H9 (cell line): ENCODE measurements at regions not wholly inside any gene's neighbourhood (a gene's known extent, or its start where the extent isn't known, plus 50 kb on each side); places are given as distances from the start of the nearest gene placed in this dataset.

Experiments
- DNase-seq: peaks from one replicate; pipeline ENCODE4 v3.0.0-alpha.2; 2017
- H2AFZ ChIP-seq: one replicate; pipeline ENCODE4 v1.6.1; 2013; ENCODE audit warnings: mild to moderate bottlenecking, low read length, control low read depth, moderate library complexity
- H2AK5ac ChIP-seq: 2 replicates; pipeline ENCODE4 v1.6.1; 2013; ENCODE audit warnings: low read length, control low read depth, mixed read lengths; ENCODE audit not compliant: insufficient read length
- H2BK120ac ChIP-seq: one replicate; pipeline ENCODE4 v1.6.1; 2013; ENCODE audit warnings: low read depth, mild to moderate bottlenecking, low read length, control low read depth, inconsistent platforms; ENCODE audit not compliant: poor library complexity, severe bottlenecking
- H2BK12ac ChIP-seq: 2 replicates; pipeline ENCODE4 v1.6.1; 2013; ENCODE audit warnings: low read length, control low read depth, mixed read lengths, low read depth; ENCODE audit not compliant: insufficient read length
- H2BK15ac ChIP-seq: 2 replicates; pipeline ENCODE4 v1.6.1; 2013; ENCODE audit warnings: low read depth, low read length, control low read depth
- H2BK20ac ChIP-seq: one replicate; pipeline ENCODE4 v1.6.1; 2013; ENCODE audit warnings: low read depth, mild to moderate bottlenecking, low read length, control low read depth, inconsistent platforms; ENCODE audit not compliant: poor library complexity, severe bottlenecking
- H2BK5ac ChIP-seq: 2 replicates; pipeline ENCODE4 v1.6.1; 2013; ENCODE audit warnings: low read length, control low read depth, mixed read lengths; ENCODE audit not compliant: insufficient read length
- H3K14ac ChIP-seq: 2 replicates; pipeline ENCODE4 v1.6.1; 2013; ENCODE audit warnings: low read length, control low read depth; ENCODE audit not compliant: insufficient read depth
- H3K18ac ChIP-seq: 2 replicates; pipeline ENCODE4 v1.6.1; 2013; ENCODE audit warnings: low read depth, mild to moderate bottlenecking, mixed read lengths, low read length, control low read depth; ENCODE audit not compliant: insufficient read length
- H3K23ac ChIP-seq: 2 replicates; pipeline ENCODE4 v1.6.1; 2013; ENCODE audit warnings: low read length, control low read depth, mixed read lengths, low read depth; ENCODE audit not compliant: insufficient read length
- H3K23me2 ChIP-seq: 2 replicates; pipeline ENCODE4 v1.6.1; 2013; ENCODE audit warnings: low read depth, mild to moderate bottlenecking, mixed read lengths, low read length, control low read depth; ENCODE audit not compliant: insufficient read length, poor library complexity, severe bottlenecking
- H3K27ac ChIP-seq: 2 replicates; pipeline ENCODE4 v1.5.1; 2013; ENCODE audit warnings: low read length, control low read depth, mixed read lengths, low read depth; ENCODE audit not compliant: insufficient read length
- H3K27me3 ChIP-seq: 2 replicates; pipeline ENCODE4 v1.6.1; 2013; ENCODE audit warnings: low read length, control low read depth, inconsistent platforms; ENCODE audit not compliant: insufficient read depth
- H3K4ac ChIP-seq: 2 replicates; pipeline ENCODE4 v1.6.1; 2013; ENCODE audit warnings: low read depth, mild to moderate bottlenecking, control low read depth, inconsistent platforms, low read length, moderate library complexity
- H3K4me1 ChIP-seq: 2 replicates; pipeline ENCODE4 v1.6.1; 2013; ENCODE audit warnings: low read length, control low read depth, inconsistent platforms; ENCODE audit not compliant: insufficient read depth
- H3K4me2 ChIP-seq: 2 replicates; pipeline ENCODE4 v1.6.1; 2013; ENCODE audit warnings: low read length, control low read depth, mixed read lengths; ENCODE audit not compliant: insufficient read length, insufficient read depth
- H3K56ac ChIP-seq: 2 replicates; pipeline ENCODE4 v1.6.1; 2013; ENCODE audit warnings: low read depth, mild to moderate bottlenecking, mixed read lengths, low read length, control low read depth; ENCODE audit not compliant: insufficient read length
- H3K79me1 ChIP-seq: 2 replicates; pipeline ENCODE4 v1.6.1; 2013; ENCODE audit warnings: low read depth, mild to moderate bottlenecking, moderate library complexity, low read length, control low read depth, inconsistent platforms; ENCODE audit not compliant: insufficient read depth, poor library complexity, severe bottlenecking
- H3K79me2 ChIP-seq: 2 replicates; pipeline ENCODE4 v1.6.1; 2013; ENCODE audit warnings: low read length, control low read depth, inconsistent platforms; ENCODE audit not compliant: insufficient read depth
- H3K9ac ChIP-seq: 2 replicates; pipeline ENCODE4 v1.6.1; 2013; ENCODE audit warnings: low read length, control low read depth, mixed read lengths; ENCODE audit not compliant: insufficient read length; ENCODE audit errors: extremely low read depth
- H3K9me3 ChIP-seq: one replicate; pipeline ENCODE4 v1.6.1; 2013; ENCODE audit warnings: low read depth, low read length, inconsistent platforms; ENCODE audit not compliant: control insufficient read depth
- H3T11ph ChIP-seq: one replicate; pipeline ENCODE4 v1.6.1; 2013; ENCODE audit warnings: mild to moderate bottlenecking, low read length, control low read depth, inconsistent platforms
- H4K20me1 ChIP-seq: one replicate; pipeline ENCODE4 v1.6.1; 2013; ENCODE audit not compliant: control insufficient read depth, insufficient read length, insufficient read depth
- H4K5ac ChIP-seq: 2 replicates; pipeline ENCODE4 v1.6.1; 2013; ENCODE audit warnings: low read depth, mild to moderate bottlenecking, mixed read lengths, low read length, control low read depth; ENCODE audit not compliant: insufficient read length
- H4K8ac ChIP-seq: replicated peaks from 2 replicates; pipeline ENCODE4 v1.6.1; 2013; ENCODE audit warnings: low read length, control low read depth, mixed read lengths, low read depth; ENCODE audit not compliant: insufficient read length
- H4K91ac ChIP-seq: 2 replicates; pipeline ENCODE4 v1.6.1; 2013; ENCODE audit warnings: low read depth, mild to moderate bottlenecking, moderate library complexity, mixed read lengths, low read length, control low read depth; ENCODE audit not compliant: insufficient read length
- H3K27ac Mint-ChIP-seq, 3 experiments: 2 replicates in 2 of 3; 3 replicates in 1 of 3; pipeline ENCODE4 v1.8.0; 2020 to 2021; ENCODE audit warnings: mixed read lengths in 3 of 3, mild to moderate bottlenecking in 1 of 3, moderate library complexity in 1 of 3
- H3K27me3 Mint-ChIP-seq: 2 replicates; pipeline ENCODE4 v1.8.0; 2021; ENCODE audit warnings: low read depth, mild to moderate bottlenecking, moderate library complexity, mixed read lengths
- H3K36me3 Mint-ChIP-seq, 3 experiments: 2 replicates in 2 of 3; 3 replicates in 1 of 3; pipeline ENCODE4 v1.8.0; 2020 to 2021; ENCODE audit warnings: low read depth in 3 of 3, mixed read lengths in 3 of 3; ENCODE audit not compliant: insufficient read depth in 1 of 3
- H3K4me1 Mint-ChIP-seq, 2 experiments: 2 replicates each; pipeline ENCODE4 v1.8.0; 2020; ENCODE audit warnings: mixed read lengths in 2 of 2
- H3K4me3 Mint-ChIP-seq, 2 experiments: 2 replicates in 1 of 2; 3 replicates in 1 of 2; pipeline ENCODE4 v1.8.0; 2020 to 2021; ENCODE audit warnings: mild to moderate bottlenecking in 2 of 2, mixed read lengths in 2 of 2, moderate library complexity in 1 of 2
- H3K9me3 Mint-ChIP-seq, 2 experiments: 2 replicates in 1 of 2; 3 replicates in 1 of 2; pipeline ENCODE4 v1.8.0; 2020; ENCODE audit warnings: mild to moderate bottlenecking in 2 of 2, mixed read lengths in 2 of 2, moderate library complexity in 1 of 2
- whole genome bisulfite sequencing: extraction: QIAGEN DNeasy Blood & Tissue Kit; methylation state at CpG from one replicate; pipeline ENCODE4 v1.1.7; 2013; ENCODE audit warnings: missing lambda C conversion rate, low lambda C conversion rate, mixed read lengths; ENCODE audit not compliant: insufficient read length; ENCODE audit errors: extremely low coverage; 5-methylcytosine and 5-hydroxymethylcytosine counted together
- TF ChIP-seq, protein P1 (sequence below): fragments of 200-600 bp; sonication (generic); conservative IDR thresholded peaks from 3 replicates; pipeline ENCODE4 v1.8.0; 2021; ENCODE audit warnings: antibody characterized with exemption, mild to moderate bottlenecking

DNA sequence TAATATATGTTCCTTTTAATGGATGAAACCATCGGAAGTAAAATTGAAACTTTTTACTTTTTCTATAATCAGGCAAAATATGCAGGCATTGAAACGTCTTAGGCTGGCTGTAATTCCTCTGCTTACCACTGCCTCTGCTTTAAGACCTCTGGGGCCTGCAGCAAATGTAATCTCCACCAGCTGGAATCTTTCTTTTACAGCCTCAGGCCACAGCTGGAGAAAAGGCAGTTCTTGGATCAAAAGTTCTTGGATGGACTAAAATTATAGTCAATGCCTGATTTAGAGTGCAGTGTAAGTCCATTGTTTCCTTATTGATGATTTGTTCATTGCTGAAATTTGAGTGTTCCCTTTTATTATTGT is 396.7 kb downstream of the KCTD16 start:
- no peak overlapping the region for H3T11ph ChIP-seq
- no peak overlapping the region for H3K4me2 ChIP-seq
- TF ChIP-seq, protein P1, sequence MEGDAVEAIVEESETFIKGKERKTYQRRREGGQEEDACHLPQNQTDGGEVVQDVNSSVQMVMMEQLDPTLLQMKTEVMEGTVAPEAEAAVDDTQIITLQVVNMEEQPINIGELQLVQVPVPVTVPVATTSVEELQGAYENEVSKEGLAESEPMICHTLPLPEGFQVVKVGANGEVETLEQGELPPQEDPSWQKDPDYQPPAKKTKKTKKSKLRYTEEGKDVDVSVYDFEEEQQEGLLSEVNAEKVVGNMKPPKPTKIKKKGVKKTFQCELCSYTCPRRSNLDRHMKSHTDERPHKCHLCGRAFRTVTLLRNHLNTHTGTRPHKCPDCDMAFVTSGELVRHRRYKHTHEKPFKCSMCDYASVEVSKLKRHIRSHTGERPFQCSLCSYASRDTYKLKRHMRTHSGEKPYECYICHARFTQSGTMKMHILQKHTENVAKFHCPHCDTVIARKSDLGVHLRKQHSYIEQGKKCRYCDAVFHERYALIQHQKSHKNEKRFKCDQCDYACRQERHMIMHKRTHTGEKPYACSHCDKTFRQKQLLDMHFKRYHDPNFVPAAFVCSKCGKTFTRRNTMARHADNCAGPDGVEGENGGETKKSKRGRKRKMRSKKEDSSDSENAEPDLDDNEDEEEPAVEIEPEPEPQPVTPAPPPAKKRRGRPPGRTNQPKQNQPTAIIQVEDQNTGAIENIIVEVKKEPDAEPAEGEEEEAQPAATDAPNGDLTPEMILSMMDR, result peak; percentile 42; the same call in 2 of the 3 replicates
- DNase-seq, result no peak
- no peak overlapping the region for H3K56ac ChIP-seq
- no peaks in the 10 kb centered on the region for H4K20me1 ChIP-seq
- peaks cover 16 to 18% of the 10 kb centered on the region in 2 experiments for H3K9me3 Mint-ChIP-seq
- no peaks in the 10 kb centered on the region for H3K79me2 ChIP-seq
- H3K27me3 Mint-ChIP-seq, result no peaks in the 10 kb centered on the region
- no peak overlapping the region for H3K4ac ChIP-seq
- no peak overlapping the region for H3K4me3 Mint-ChIP-seq
- no peaks in the 10 kb centered on the region for H3K27me3 ChIP-seq
- no peak overlapping the region for H3K27ac ChIP-seq
- H3K27ac Mint-ChIP-seq, result no peak overlapping the region; a peak in 1 of 7 replicates
- H3K14ac ChIP-seq, result no peak overlapping the region
- H3K9me3 ChIP-seq, result no peaks in the 10 kb centered on the region
- no peak overlapping the region for H2BK120ac ChIP-seq
- H4K91ac ChIP-seq, result no peak overlapping the region
- H3K23ac ChIP-seq, result no peak overlapping the region
- H4K8ac ChIP-seq, result no peak overlapping the region
- no peaks in the 10 kb centered on the region for H3K79me1 ChIP-seq
- no peak overlapping the region for H2AK5ac ChIP-seq
- no peak overlapping the region for H3K18ac ChIP-seq
- H3K4me1 ChIP-seq, result peaks cover 3% of the 10 kb centered on the region; the same call in 1 of the 2 replicates
- H2BK12ac ChIP-seq, result no peak overlapping the region
- no peak overlapping the region for H2BK20ac ChIP-seq
- no peak overlapping the region for H4K5ac ChIP-seq
- peaks cover 10% of the 10 kb centered on the region in 2 experiments for H3K4me1 Mint-ChIP-seq
- no CpG with 5 or more reads among the region's 2 CpGs for WGBS
- peaks cover 2 to 30% (median 6%) of the 10 kb centered on the region in 3 experiments for H3K36me3 Mint-ChIP-seq
- no peak overlapping the region for H2BK15ac ChIP-seq
- H2BK5ac ChIP-seq, result no peak overlapping the region
- H3K9ac ChIP-seq, result no peak overlapping the region
- no peaks in the 10 kb centered on the region for H3K23me2 ChIP-seq
- no peak overlapping the region for H2AFZ ChIP-seq
